GM18873 (cell line): ENCODE measurements at regions not wholly inside any gene's neighbourhood (a gene's known extent, or its start where the extent isn't known, plus 50 kb on each side); places are given as distances from the start of the nearest gene placed in this dataset.
"Not testable (repeated sequence)": the region's sequence is repeated elsewhere in the genome, so short reads cannot be mapped to it uniquely, and the experiment has no call there.

ENCODE experiments used
- ATAC-seq: cut with Tn5 transposase; IDR thresholded peaks from one replicate; pipeline ENCODE4 v1.9.1; 2021; ENCODE audit warnings: mild to moderate bottlenecking, moderate library complexity, moderate number of reproducible peaks; ENCODE audit not compliant: unreplicated experiment, low FRiP score

- no peak for ATAC-seq
Observed at GRCh38 chr2:53087262-53087873, 680.2 kb upstream of the CHAC2 start.

GRCh38 chr2:53077413-53077812, 690.2 kb upstream of the CHAC2 start:
- no peak for ATAC-seq

GRCh38 chr2:53075760-53076159, 691.8 kb upstream of the CHAC2 start:
- no peak for ATAC-seq

GRCh38 chr2:53067533-53067932, 700.1 kb upstream of the CHAC2 start:
- no peak for ATAC-seq

GRCh38 chr2:53067056-53067455, 700.5 kb upstream of the CHAC2 start:
- no peak for ATAC-seq

- ATAC-seq = no peak
Observed at GRCh38 chr2:53064154-53064553, 703.5 kb upstream of the CHAC2 start.

GRCh38 chr2:53058526-53058925, 709.1 kb upstream of the CHAC2 start:
- no peak for ATAC-seq

GRCh38 chr2:53053937-53054336, 713.7 kb upstream of the CHAC2 start:
- ATAC-seq = no peak

- no peak for ATAC-seq
Observed at GRCh38 chr2:53051157-53051556, 716.4 kb upstream of the CHAC2 start.

GRCh38 chr2:53040536-53041229, 726.9 kb upstream of the CHAC2 start:
- ATAC-seq = no peak

GRCh38 chr2:53036196-53036595, 731.4 kb upstream of the CHAC2 start:
- no peak for ATAC-seq

- no peak for ATAC-seq
Observed at GRCh38 chr2:53035153-53035552, 732.5 kb upstream of the CHAC2 start.

- no peak for ATAC-seq
Observed at GRCh38 chr2:53033411-53033810, 734.2 kb upstream of the CHAC2 start.

GRCh38 chr2:53028746-53029423, 738.7 kb upstream of the CHAC2 start:
- no peak for ATAC-seq

- no peak for ATAC-seq
Observed at GRCh38 chr2:53028225-53028624, 739.4 kb upstream of the CHAC2 start.

- ATAC-seq = not testable (repeated sequence)
Observed at GRCh38 chr2:53022248-53022647, 745.4 kb upstream of the CHAC2 start.

GRCh38 chr2:53021828-53022227, 745.8 kb upstream of the CHAC2 start:
- ATAC-seq = no peak

GRCh38 chr2:53021292-53021691, 746.3 kb upstream of the CHAC2 start:
- ATAC-seq = no peak

GRCh38 chr2:53018825-53019425, 748.7 kb upstream of the CHAC2 start:
- no peak for ATAC-seq

GRCh38 chr2:53006980-53007379, 760.6 kb upstream of the CHAC2 start:
- no peak for ATAC-seq

- no peak for ATAC-seq
Observed at GRCh38 chr2:53004413-53004812, 763.2 kb upstream of the CHAC2 start.
